HUES6 (cell line): ENCODE measurements at regions not wholly inside any gene's neighbourhood (a gene's known extent, or its start where the extent isn't known, plus 50 kb on each side); places are given as distances from the start of the nearest gene placed in this dataset.

ENCODE experiments used
- H3K27ac ChIP-seq: 2 replicates; pipeline ENCODE4 v1.7.0; 2013; ENCODE audit warnings: low read depth, mild to moderate bottlenecking, low read length, inconsistent platforms
- H3K27me3 ChIP-seq: 2 replicates; pipeline ENCODE4 v1.6.1; 2013; ENCODE audit warnings: low read length; ENCODE audit not compliant: control insufficient read depth, insufficient read depth
- H3K36me3 ChIP-seq: 2 replicates; pipeline ENCODE4 v1.6.1; 2013; ENCODE audit warnings: low read length; ENCODE audit not compliant: control insufficient read depth, insufficient read depth
- H3K4me1 ChIP-seq: 2 replicates; pipeline ENCODE4 v1.6.1; 2013; ENCODE audit warnings: low read length; ENCODE audit not compliant: control insufficient read depth, insufficient read depth
- H3K4me3 ChIP-seq: 2 replicates; pipeline ENCODE4 v1.5.1; 2013; ENCODE audit warnings: low read depth, low read length
- H3K9ac ChIP-seq: one replicate; pipeline ENCODE4 v1.6.1; 2013; ENCODE audit warnings: mild to moderate bottlenecking, low read length
- H3K9me3 ChIP-seq: 2 replicates; pipeline ENCODE4 v1.6.1; 2013; ENCODE audit warnings: low read depth, low read length; ENCODE audit not compliant: control insufficient read depth, insufficient read depth

DNA sequence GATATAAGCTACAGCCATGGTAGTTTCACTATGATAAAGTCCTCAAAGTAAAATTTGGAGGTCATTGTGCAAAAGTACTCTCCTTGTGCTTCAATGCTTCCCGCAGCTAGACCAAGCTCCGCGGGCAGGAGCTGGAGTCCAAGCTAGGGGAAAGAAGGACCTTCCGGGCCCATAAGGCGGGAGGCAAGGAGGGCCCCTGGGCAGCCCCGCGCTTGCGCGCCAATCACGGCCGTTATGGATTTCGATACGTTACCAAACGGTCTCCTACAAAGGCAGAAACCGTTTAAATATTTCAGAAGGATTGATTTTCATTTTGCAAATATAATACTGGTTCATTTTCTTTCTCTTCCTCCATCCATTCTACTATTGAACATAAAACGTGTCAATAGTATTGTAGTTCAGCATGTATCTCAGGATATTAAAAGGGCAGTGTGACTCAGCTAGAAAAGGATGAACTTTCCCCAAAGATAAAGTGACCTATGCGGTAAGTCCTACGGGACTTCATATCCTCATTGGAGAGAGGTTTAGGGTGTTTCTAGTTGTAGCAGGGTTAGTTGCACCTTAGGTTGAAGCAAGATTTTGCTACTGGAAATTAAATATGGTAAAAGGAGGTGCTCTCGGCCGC is 128.0 kb downstream of the KIF20B start:
- H3K4me3 ChIP-seq, result no peak overlapping the region

GRCh38 chr10:89829887-89830269 is 128.5 kb downstream of the KIF20B start:
- H3K27ac ChIP-seq, result no peak overlapping the region
- no peaks in the 10 kb centered on the region for H3K27me3 ChIP-seq
- no peaks in the 10 kb centered on the region for H3K4me1 ChIP-seq
- H3K9ac ChIP-seq, result no peak overlapping the region
- no peak overlapping the region for H3K4me3 ChIP-seq
- no peaks in the 10 kb centered on the region for H3K9me3 ChIP-seq
- no peaks in the 10 kb centered on the region for H3K36me3 ChIP-seq

More for the DNA sequence above, 128.0 kb downstream of the KIF20B start:
- Histone ChIP-seq H3K27me3 (no peaks in the 10 kb centered on the region), H3K9me3 (no peaks in the 10 kb centered on the region), H3K4me1 (no peaks in the 10 kb centered on the region), H3K27ac (no peak overlapping the region), H3K9ac (no peak overlapping the region), H3K36me3 (no peaks in the 10 kb centered on the region)

DNA sequence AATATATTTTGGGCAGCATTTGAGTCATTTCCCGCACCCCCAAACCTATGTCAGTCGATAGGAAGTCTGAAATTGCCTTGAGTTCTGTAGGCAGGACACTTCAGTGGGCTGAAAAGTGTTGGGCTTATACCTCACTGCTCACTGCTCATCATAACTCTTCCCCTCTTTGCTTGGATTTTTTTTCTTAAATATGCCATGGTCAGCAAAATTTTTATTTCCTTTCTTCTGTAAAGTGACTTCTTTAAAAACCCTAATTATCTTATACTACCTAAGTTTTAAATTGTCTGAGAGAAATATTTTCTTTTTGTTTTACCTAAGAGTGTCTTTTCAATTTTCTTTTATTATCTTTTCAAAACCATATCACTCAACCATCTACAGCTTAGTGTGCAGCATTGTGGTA is 129.2 kb downstream of the KIF20B start:
- Histone ChIP-seq H3K4me1 (no peaks in the 10 kb centered on the region), H3K27me3 (no peaks in the 10 kb centered on the region), H3K9ac (no peak overlapping the region), H3K36me3 (no peaks in the 10 kb centered on the region), H3K9me3 (no peaks in the 10 kb centered on the region), H3K27ac (no peak overlapping the region), H3K4me3 (no peak overlapping the region)

- no peak overlapping the region for H3K27ac ChIP-seq
- no peaks in the 10 kb centered on the region for H3K4me1 ChIP-seq
- H3K36me3 ChIP-seq, result no peaks in the 10 kb centered on the region
- H3K9me3 ChIP-seq, result no peaks in the 10 kb centered on the region
- no peak overlapping the region for H3K9ac ChIP-seq
- H3K27me3 ChIP-seq, result no peaks in the 10 kb centered on the region
- H3K4me3 ChIP-seq, result no peak overlapping the region; the same call in 1 of the 2 replicates
Observed at GRCh38 chr10:89836840-89837164, 135.4 kb downstream of the KIF20B start.

- H3K27me3 ChIP-seq, result no peaks in the 10 kb centered on the region
Observed at GRCh38 chr10:89837165-89838043, 136.0 kb downstream of the KIF20B start.

DNA sequence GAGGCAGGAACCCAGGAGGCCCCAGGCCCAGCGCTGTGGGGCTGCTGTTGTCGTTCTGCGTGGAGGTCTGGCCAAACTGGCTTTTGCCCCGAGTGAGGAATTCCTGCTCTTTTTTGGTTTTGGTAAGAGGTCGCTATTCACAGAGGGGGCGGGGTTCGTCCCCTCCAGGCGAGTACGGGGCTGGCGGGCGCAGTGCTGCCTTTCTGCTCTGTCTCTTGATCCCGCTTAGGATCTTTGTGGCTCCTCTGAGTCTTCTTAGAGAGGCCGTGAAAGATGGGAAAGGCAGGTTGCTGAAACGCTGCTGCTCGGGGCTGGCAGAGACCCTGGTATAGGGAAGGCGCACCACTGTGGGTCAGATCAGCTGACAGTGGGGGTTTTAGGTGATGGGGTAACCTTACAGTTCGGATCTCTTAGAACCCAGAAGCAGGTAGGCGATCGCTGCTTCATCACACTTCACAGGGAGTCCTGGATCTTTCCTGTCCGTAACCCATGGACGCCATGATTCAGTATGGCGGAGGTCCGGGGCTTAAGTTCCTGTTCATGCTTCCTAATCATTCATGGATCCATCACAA is 136.7 kb downstream of the KIF20B start:
- H3K4me1 ChIP-seq, result no peaks in the 10 kb centered on the region
- no peaks in the 10 kb centered on the region for H3K36me3 ChIP-seq
- H3K27ac ChIP-seq, result no peak overlapping the region
- no peaks in the 10 kb centered on the region for H3K27me3 ChIP-seq
- peak overlapping the region; percentile 20; the same call in 1 of the 2 replicates for H3K4me3 ChIP-seq
- no peak overlapping the region for H3K9ac ChIP-seq
- H3K9me3 ChIP-seq, result no peaks in the 10 kb centered on the region

More at GRCh38 chr10:89837165-89838043, 136.0 kb downstream of the KIF20B start:
- Histone ChIP-seq H3K4me1 (no peaks in the 10 kb centered on the region), H3K4me3 (peak overlapping the region; percentile 20; the same call in 1 of the 2 replicates), H3K27ac (no peak overlapping the region), H3K36me3 (no peaks in the 10 kb centered on the region), H3K9me3 (no peaks in the 10 kb centered on the region), H3K9ac (no peak overlapping the region)

DNA sequence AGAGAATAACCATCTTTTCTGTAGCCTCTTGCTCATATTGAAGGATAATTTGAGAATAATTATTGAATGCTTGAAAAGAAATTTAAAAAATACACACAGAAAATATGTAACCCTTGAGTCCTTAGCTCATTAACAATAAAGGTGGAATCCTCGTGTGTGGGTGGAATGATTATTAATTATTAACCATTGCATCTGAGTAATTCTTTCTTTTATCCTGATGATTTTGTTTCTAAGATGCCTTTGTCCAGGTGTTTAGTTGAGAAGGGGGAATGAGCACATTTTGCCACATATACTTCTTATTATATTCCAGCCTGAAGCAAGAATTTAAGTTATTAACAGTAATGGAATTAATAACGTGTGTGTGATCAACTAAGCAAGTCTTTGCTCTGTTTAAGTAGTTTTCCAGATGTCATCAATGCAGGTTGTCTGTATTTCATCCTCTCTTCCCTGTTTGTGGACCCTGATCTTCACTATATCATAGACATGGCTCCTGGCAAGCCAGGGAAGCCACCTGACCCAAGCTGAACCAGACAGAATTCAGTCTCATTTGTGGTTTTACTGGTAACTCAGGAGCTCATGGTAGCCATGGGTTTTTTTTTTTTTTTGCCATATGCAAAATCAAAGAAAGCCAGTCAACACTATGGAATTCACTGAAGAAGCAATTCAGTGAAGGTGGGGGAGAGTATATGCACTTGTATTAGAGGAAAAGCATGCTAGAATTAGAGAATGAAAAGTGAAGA is 144.3 kb downstream of the KIF20B start:
- no peaks in the 10 kb centered on the region for H3K9me3 ChIP-seq
- H3K27me3 ChIP-seq, result no peaks in the 10 kb centered on the region

DNA sequence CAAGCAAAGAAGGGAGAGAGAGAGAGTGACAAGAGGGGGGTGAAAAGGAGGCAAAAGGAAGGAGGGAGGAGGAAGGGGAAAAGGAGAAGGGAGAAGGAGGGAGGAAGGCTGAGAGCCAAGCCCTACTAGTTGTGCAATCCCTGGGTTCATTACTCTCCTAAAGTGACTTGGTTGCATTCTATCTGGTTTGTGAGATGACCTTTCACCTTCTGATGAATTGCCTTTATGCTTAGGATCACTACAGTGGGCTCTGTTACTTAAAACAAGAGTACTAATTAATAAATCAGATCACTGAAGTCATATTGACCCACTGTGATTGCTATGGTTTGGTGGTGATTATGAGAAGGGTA is 144.9 kb downstream of the KIF20B start:
- Histone ChIP-seq H3K9ac (no peak overlapping the region), H3K4me3 (no peak overlapping the region)

More for the DNA sequence above, 144.3 kb downstream of the KIF20B start:
- Histone ChIP-seq H3K4me1 (peaks cover 12% of the 10 kb centered on the region), H3K4me3 (no peak overlapping the region), H3K27ac (no peak overlapping the region), H3K9ac (no peak overlapping the region), H3K36me3 (no peaks in the 10 kb centered on the region)

DNA sequence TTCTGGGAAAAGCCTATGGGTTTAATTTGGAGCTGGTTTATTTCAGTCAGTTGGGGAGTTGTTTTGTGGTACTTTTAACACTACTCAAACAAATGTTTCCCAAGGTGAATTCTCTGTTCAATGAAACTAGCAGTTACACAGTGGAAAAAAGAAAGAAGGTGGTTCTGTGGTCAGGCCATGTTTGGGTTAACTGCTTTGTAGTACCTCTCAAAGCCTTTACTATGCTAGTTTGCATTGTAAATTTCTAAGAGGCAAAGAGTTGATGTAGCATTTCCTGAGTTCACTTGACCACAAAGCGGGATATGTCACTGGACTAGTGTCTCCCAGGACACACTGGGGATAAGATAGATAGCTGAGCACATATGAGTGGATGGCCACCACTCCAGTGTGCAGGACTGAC is 145.4 kb downstream of the KIF20B start:
- Histone ChIP-seq H3K27me3 (no peaks in the 10 kb centered on the region), H3K4me1 (peaks cover 12% of the 10 kb centered on the region), H3K9ac (no peak overlapping the region), H3K27ac (no peak overlapping the region), H3K36me3 (no peaks in the 10 kb centered on the region), H3K9me3 (no peaks in the 10 kb centered on the region), H3K4me3 (no peak overlapping the region)

More for the DNA sequence above, 144.9 kb downstream of the KIF20B start:
- Histone ChIP-seq H3K27ac (no peak overlapping the region), H3K36me3 (no peaks in the 10 kb centered on the region), H3K4me1 (peaks cover 12% of the 10 kb centered on the region), H3K9me3 (no peaks in the 10 kb centered on the region), H3K27me3 (no peaks in the 10 kb centered on the region)

DNA sequence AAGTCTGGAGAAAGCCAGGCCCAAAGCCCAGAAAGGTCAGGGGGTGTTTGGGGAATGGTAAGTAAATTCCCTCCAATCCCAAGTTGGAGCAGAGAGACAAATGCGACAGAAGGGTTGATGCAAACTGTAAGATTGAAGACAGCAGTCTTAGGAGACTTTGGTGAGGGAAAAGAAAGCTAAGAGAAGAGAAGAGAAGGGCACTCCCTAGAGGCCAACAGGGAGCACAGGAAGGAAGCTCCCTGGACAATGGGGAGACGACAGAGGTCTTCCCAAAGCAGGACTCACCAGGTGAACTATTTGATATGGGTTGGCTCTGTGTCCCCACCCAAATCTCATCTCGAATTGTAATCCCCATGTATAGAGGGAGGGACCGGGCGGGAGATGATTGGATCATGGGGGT is 151.5 kb downstream of the KIF20B start:
- no peaks in the 10 kb centered on the region for H3K27me3 ChIP-seq
- no peak overlapping the region for H3K9ac ChIP-seq
- no peaks in the 10 kb centered on the region for H3K9me3 ChIP-seq
- H3K4me3 ChIP-seq, result no peak overlapping the region
- no peaks in the 10 kb centered on the region for H3K36me3 ChIP-seq
- H3K4me1 ChIP-seq, result no peaks in the 10 kb centered on the region; the same call in 1 of the 2 replicates
- H3K27ac ChIP-seq, result no peak overlapping the region
